ENCODE measurements at regions not wholly inside any gene's neighbourhood (a gene's known extent, or its start where the extent isn't known, plus 50 kb on each side); places are given as distances from the start of the nearest gene placed in this dataset.
"Not testable (repeated sequence)": the region's sequence is repeated elsewhere in the genome, so short reads cannot be mapped to it uniquely, and the experiment has no call there.

DNA sequence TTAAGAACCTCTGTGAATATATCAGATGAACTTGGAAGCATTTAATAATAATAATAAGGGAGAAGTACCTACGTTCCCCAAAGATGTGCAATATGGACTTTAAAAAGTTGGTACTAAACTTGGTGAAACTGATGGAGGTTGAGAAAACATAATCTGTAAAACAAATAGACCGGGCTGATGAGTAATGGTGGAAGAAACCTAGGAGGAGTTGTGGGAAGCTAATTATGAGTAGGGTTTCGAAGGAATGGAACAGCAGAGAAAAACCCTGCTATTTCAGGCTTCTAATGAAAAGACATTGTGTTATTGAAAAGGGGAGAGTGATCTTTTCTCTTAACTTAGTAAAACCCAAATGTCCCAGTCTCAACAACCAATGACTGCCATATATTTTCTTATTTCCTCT is 229.3 kb downstream of the PCSK1 start:
- DNase-seq (ENCODE audit: low spot score): no peak

DNA sequence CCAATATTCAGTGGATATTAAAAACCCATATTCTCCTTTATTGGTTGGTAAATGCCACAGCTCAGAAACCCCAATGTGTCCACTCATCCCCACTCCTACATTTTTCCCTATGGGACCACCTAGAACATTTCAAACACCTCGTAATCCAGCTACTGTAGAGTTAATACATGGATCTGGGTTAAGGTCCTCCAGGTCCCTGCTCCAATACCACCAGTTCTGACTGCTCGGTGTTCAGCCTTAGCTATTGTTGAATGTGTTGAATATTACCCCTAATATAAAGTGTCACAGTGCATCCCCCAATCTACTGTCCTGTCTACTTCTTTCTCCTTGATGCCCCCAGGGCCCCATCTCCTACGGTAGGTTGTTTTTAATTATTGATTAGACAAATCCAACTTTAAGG is 231.5 kb downstream of the PCSK1 start:
- no peak for DNase-seq (ENCODE audit: low spot score)

DNA sequence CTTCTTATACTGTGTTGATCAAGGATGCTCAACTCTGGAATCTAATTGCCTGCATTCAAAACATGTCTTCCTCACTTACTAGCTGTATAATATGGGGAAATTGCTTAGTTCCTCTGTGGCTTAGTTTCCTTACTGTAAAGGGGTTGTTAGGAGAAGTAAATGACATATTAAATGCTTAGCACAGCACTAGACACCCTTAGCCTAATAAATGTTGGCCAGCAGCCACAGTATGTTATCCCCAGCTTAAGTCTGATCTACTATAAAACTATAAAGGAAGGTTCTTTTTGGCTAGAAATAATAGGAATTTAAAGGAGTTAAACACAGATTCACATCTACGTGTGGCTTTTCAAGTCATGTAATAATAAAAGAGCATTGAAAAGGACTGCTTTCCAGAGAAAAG is 232.4 kb downstream of the PCSK1 start:
- DNase-seq (ENCODE audit: low spot score): no peak

DNA sequence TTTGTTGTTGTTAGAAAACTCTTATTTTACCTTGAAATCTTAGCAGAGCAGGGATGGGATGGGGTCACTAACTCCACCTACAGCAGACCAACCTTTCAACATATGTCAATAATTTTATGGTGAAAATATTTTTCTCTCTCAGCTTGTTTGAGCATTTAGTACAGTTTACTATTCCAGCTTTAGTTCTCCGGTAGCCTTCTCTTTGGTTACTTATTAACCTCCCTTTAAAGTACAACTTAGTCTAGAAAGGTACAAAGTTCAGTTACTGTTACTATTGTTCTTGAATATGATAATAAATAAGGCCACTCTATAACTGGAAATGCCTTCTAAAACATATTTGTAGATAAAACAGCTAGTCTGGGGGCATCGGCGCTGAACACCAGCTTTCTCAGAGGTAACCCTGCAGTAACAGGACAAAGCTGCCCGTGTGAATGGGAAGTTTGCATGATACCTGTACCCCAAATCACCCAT is 233.3 kb downstream of the PCSK1 start:
- DNase-seq (ENCODE audit: low spot score): no peak

DNA sequence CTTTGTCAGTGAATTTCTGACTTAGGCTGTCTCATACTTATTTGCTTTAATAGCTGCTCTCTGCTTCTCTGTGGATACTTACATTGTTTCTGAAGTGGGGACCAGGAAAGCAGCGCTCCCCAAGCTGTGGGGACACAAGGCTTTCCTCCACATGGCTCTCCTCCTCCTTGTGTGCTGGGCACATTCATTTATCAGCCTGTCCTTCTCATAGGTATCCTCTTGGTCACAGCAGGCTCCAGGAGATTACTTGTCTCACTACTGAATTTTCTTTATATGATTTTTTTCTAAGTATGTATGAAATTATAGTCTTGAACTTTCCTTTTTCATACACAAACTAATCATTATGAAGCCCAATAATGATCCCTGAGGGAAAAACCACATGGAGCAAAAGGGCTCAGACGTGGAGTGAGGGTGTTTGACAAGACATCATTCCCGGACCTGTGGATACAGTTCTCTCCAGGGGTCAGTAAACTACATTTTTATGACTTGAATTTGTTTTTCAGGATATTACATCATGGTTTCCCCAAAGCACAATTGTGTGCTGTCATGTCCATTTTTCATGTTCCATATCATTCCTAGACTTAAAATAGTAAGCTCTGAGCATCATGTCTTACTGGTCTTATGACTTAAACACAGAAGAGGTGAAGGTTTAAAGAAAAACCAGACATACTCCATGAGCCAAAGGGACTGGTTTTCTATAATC is 234.5 kb downstream of the PCSK1 start:
- DNase-seq (ENCODE audit: low spot score): no peak

DNA sequence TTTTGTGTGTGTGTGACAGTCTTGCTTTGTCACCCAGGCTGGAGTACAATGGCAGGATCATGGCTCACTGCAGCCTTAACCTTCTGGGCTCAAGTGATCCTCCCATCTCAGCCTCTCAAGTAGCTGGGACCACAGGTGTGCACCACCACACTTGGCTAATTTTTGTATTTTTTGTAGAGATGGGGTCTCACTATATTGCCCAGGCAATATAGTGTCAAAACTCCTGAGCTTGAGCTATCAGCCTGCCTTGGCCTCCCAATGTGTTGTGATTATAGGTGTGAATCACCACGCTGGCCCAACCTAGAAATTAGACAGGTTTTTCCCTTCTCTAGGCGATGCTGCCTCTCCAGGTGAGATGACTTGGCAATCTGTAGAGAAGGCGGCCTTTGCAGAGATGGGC is 235.3 kb downstream of the PCSK1 start:
- DNase-seq (ENCODE audit: low spot score): not testable (repeated sequence)

DNA sequence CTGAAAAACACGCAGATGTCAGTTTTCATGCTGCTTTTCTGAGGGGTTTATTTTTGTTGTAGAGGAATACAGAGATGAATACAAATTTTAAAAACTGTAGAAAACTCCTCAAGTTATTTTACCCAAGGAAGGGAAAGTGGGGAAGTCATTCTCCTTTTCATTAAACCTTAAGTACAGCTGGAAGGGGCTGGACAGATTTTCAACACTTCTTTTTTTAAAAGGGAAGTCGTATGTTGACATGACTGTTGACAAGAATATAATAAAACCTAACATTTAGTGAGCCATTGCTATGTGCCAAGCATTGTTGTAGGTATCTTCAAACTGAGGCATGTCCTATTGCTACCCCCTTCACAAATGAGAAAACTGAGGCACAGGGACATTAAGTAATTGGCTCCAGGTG is 235.7 kb upstream of the ELL2 start:
- DNase-seq (ENCODE audit: low spot score): no peak

DNA sequence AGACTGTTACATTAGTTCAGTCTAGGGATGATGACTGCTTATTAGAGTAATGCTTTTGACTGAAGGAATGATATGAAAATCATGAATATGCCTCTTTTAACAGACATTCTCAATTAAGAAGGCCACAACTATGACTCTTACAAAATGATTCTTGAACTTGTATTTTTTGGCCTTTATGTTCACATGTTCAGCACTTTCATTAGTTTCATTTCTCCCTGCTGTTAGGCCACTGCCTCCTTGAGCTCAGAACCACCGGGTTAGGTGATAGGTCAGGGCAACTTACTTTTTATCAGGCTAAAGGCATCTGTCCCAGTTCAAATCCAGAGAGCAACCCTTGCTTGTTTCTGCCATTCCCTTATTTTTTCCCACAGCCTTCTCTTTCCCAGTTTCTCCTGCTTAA is 235.2 kb upstream of the ELL2 start:
- no peak for DNase-seq (ENCODE audit: low spot score)

DNA sequence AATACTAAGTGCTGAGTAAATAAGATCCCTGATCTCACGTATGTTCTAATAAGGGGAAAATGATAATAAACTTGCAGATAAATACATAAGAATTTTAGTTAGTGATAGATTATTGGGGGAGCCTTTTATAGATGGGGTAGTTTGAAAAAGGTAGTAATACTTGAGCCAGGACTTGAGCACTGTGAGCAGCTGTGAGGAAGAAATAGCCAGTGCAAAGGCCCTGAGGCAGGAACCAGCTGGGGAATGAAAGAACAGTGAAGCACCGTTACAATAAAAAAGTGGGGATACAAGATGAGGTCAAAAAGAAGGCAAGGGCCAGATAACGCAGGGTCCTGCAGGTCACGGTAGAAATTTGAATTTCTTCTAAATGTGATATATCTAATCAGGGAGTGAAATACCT is 234.8 kb upstream of the ELL2 start:
- no peak for DNase-seq (ENCODE audit: low spot score)

DNA sequence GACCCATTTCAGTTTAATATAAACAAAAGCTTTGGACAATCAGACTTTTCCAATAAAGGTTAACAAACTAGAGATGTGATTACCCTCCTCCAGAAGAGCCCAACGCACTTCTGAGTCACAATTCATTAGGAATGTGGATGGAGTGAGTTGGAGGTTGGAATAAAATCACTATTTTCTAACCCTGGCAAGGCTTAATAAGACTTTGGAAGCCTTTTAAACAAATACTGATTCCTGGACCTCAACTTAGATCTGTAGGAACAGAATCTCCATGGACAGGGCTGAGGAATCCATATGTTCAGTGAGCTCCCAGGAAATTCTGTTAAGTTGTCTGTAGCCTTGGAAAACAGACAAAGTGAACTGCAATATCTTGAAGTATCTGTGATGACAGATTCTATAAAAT is 233.5 kb upstream of the ELL2 start:
- no peak for DNase-seq (ENCODE audit: low spot score)

DNA sequence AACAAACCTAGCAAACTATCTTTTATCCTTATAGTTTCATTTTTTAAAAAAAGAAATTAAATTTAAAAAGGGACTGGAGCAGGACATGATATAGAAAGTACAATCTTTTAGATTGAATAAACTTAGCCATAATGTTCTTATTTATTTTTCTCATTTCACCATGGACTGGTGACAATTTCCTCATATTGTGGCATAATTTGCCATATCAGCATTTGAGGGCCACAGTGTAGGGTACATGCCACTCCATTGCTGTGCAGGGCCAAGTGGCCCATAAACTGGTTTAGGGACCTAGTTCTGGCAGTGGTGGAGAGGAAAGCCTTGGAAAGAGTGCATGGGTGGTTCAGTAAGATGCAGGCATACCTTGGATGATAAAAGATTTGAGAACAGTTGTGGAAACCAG is 232.9 kb upstream of the ELL2 start:
- no peak for DNase-seq (ENCODE audit: low spot score)

DNA sequence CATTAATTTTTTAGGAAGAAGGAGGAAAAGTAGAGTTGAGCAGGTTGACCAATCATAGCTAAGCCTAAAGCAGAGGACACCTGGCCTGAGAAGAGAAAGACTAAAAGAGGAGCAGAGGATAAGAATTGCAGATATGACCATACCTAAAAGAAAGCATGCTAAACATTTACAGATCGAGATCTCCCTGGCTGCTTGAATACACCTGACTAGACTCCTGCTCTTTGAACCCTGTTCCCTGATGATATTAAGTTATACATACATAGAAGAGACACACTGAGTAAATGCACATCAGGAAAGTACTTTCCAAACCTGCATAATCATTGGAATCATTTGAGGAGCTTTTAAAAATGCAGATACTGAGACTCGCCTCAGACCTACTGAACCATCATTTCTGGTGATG is 232.3 kb upstream of the ELL2 start:
- DNase-seq (ENCODE audit: low spot score): no peak

DNA sequence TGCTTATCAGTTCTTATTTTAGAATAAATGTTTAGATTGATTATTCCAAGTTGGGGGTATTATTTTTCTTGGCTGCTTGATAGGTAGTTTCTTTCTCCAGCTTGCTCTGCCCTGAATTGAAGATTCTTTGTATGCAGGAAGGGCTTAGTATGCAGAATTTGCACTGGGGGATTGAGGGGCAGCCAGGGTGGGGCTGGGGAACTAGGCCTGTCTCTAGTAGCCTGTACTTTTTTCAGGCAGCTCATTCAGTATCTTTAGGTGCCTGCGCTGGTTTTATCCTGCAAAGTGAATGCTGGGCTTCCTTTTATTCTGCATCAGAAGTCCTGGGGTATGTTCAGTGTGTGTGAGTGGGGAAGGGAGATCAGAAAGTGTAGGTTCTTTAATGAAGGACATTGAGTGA is 228.3 kb upstream of the ELL2 start:
- no peak for DNase-seq (ENCODE audit: low spot score)

DNA sequence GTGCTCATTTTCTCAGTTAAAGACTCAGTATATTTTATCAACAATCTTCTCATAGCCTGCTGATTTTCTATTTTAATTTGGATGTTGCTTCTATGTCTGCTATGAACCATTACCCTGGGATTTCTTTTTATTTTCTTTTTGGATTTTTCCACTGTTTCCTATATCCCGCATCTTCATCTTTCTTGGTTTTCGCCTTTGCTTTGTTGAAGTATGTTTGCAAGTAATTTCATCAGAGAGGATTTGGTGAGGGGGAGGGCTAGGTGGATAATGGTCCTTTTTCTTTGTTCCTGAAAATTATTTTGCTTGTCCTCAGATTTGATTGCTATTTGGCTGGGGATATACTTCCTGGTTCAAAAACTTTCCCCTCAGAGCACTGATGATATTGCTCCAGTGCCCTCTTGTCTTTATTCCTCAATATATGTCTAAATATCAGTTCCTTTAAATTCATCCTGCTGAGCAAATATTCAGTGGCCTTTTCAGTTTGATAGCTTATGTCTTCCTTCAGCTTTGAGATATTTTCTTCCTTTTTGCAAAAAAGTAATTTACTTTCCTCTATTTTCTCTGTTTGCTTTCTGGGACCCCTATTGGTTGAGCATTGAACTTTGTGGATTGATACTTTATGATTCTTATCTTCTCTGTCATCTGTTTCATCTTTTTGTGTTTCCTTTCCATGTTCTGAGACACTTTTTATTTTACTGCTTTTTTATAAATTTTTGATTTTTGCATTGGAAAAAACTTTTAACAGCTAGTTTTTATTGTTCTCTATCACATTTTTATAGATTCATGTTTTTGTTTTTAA is 227.6 kb upstream of the ELL2 start:
- DNase-seq (ENCODE audit: low spot score): no peak

DNA sequence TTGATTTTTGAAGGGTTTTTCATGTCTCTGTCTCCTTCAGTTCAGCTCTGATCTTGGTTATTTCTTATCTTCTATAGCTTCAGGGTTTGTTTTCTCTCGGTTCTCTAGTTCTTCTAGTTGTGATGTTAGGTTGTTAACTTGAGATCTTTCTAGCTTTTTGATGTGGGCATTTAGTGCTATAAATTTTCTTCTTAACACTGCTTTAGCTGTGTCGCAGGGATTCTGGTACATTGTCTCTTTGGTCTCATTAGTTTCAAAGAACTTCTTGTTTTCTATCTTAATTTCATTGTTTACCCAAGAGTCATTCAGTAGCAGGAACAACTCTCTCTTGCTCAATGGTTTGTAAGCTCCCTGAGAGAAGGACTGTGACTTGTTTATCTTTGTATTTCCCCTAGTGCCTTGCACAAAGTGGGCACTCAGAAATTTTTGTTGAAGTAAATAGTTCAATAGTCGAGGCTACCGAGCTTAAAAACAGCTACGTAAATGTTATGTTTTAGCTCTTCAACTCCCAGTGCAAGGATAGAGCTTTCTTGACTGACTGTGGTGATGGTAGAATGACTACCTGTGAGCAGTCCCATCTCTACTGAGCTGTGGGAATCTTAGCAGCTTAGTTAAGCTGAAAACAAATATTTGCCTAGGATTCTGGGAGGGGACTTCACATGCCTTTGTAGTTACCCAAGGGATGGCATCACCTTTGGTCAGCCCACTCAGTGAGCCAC is 225.8 kb upstream of the ELL2 start:
- no peak for DNase-seq (ENCODE audit: low spot score)

DNA sequence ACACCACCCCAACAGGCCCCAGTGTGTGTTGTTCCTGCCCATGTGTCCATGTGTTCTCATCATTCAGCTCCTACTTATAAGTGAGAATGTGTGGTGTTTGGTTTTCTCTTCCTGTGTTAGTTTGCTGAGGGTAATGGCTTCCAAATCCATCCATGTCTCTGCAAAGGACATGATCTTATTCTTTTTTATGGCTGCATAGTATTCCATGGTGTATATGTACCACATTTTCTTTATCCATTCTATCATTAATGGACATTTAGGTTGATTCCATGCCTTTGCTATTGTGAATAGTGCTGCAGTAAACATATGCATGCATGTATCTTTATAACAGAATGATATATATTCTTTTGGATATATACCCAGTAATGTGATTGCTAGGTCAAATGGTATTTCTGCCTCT is 222.9 kb upstream of the ELL2 start:
- not testable (repeated sequence) for DNase-seq (ENCODE audit: low spot score)

DNA sequence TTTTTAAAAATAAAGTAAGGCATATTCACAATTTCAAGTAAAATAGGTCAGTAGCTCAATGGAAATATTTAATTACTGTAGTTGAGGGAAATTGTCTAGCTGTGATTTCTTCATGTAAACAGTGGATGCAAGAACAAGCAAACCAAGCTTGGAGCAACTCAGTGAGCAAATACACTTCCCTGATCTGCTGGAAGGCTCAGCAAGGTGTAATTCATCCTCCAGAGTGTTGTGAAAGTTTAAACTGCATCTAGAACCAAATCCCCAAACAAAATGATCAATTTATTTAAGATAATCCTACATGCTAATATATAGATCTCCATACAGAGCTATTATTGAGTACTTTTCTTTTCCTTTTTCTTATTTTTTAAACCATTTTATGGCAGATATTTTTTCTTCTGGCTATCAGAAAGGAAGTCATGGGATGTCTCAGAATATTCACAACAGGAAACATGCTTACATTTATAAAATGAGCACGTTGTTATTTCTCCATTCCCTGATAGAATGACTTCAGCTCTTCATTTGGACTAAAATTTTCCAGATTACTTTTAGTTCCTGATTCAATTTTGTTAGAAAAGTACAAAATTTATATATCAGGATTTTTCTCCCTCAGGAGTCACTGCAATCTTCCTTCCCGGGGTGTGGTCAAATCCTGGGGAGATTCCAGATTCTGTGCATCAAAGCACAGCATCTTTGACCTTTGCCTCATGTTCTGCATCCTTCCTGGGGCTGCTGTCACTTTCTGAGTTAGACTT is 219.2 kb upstream of the ELL2 start:
- no peak for DNase-seq (ENCODE audit: low spot score)

DNA sequence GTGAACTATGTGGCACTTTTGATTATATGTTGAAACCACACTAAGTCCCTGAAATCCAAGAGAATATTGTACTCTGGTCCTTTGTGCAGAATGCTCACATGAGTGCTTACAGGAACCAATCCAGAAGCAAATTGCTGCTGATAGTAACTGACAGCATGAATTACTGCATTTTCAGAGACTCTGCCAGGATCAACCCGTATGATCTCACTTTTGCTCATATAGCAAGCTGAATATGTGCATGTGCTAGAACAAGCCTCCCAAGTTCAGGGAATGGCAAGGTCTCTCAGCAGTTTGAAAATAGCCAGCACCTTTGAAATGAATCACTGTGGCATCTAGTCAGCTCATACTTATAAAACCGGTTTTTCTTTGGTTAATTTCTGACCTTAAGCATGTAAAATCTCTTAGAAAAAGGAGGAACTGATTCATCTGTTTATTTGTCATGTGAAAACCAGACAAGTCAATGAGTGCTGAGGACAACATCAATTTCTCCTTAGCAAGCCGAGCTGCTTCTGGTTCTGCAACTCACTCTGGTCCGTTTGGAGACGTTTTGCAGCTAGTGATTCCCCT is 215.7 kb upstream of the ELL2 start:
- no peak for DNase-seq (ENCODE audit: low spot score)

DNA sequence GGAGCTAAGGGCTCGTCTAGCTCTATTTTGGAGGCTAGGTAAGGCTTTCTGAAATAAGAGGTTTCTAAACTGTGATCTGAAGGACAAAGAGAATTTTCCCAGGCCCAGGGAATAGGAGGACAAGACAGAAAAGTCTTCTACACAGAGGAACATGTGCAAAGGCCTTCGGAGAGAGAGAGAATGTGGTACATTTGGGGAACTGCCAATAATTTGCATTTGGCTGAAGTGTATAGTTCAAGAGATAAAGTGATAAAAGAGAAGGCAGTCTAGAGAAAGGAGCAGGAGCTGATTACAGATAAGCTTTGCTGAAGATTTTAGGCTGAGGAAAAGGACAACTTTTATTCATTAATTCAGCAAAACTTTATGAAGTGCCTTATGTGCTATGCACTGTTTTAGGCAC is 214.4 kb upstream of the ELL2 start:
- DNase-seq (ENCODE audit: low spot score): no peak

DNA sequence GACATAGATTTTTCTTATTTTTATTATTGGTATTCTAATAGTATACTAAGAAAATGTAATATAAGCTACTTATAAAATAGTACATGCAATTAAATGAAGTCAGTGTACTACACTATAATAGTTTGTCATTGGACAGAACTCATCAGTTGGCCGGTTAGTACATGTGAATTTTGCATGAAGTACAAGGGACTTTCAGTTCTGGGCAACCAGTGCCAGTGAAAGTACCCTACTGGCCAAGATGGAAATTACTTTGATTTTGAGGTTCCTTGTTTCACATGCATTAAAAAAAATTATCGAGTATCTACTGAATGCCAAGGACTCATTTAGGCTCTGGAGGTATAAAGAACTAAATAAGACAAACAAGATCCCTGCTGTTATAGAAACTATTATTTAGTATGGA is 213.4 kb upstream of the ELL2 start:
- no peak for DNase-seq (ENCODE audit: low spot score)

DNA sequence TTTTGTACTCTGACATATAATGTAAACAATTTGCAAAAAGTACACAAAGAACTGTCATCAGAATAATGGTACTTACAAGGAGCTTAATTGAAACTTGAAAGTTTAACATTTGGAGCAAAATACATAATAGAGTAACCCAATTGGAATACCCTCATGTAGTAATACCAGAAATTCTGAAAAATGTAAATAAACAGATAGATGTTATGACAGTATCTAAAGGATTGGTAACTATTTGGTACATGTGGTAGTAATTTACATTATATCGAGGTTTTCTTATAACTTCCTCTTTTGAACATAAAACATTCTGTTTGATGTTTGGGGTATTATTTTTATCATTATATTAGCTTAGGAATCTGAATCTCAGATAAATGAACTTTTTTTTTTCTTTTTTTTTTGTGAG is 211.7 kb upstream of the ELL2 start:
- no peak for DNase-seq (ENCODE audit: low spot score)

DNA sequence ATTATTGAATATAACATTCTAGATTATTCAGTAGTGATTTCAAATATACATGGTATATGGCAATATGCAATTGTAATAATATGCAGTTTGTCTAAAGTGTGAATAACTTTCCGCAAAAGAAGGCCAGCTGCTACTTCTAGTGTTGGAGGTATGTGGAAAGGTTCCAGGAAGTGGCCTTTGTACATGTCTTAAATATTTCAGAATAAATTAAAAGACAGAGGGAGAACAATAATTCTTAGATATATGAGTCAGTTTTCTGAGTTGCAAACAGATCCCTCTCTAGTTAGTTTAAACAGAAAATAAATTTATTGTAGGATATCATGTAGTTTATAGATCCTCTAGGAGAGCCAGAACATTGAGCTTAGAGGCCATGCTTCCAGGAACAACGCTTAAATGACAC is 210.8 kb upstream of the ELL2 start:
- DNase-seq (ENCODE audit: low spot score): no peak

Data from COLO829 (cell line).